ENCODE measurements at regions not wholly inside any gene's neighbourhood (a gene's known extent, or its start where the extent isn't known, plus 50 kb on each side); places are given as distances from the start of the nearest gene placed in this dataset.

DNA sequence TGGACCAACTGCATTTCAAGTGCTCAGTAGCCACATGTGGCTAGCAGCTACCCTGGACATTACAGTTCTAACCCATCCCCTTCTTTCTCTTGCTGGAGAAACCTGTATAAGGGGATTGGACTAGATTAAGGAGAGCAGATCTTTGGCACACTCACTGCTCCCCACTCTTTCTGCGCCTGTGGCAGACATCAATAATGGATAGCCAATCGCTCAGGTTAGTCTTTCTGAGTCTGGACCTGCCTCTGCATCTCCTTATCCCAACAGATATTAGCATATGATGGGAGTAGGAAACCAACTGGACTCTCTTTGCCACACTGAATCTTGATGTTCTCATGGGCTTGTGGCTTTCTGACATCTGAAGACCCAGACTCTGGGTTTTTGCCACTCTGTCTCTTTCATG lies 81.7 kb downstream of the IRX5 start:
- TF ChIP-seq, protein P1, sequence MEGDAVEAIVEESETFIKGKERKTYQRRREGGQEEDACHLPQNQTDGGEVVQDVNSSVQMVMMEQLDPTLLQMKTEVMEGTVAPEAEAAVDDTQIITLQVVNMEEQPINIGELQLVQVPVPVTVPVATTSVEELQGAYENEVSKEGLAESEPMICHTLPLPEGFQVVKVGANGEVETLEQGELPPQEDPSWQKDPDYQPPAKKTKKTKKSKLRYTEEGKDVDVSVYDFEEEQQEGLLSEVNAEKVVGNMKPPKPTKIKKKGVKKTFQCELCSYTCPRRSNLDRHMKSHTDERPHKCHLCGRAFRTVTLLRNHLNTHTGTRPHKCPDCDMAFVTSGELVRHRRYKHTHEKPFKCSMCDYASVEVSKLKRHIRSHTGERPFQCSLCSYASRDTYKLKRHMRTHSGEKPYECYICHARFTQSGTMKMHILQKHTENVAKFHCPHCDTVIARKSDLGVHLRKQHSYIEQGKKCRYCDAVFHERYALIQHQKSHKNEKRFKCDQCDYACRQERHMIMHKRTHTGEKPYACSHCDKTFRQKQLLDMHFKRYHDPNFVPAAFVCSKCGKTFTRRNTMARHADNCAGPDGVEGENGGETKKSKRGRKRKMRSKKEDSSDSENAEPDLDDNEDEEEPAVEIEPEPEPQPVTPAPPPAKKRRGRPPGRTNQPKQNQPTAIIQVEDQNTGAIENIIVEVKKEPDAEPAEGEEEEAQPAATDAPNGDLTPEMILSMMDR (conservative IDR thresholded peaks at IDR 0.05 in 1 of 2, IDR thresholded peaks at IDR 0.05 in 1 of 2; ENCODE audit: extremely low read depth in 1 of 2, insufficient read depth in 1 of 2, low read depth in 1 of 2, low read length in 2 of 2), result no peak
- no peak for TF ChIP-seq EZH2 (IDR thresholded peaks at IDR 0.05; ENCODE audit: borderline replicate concordance, low read length)
